HG03135 (cell line): ENCODE measurements at regions not wholly inside any gene's neighbourhood (a gene's known extent, or its start where the extent isn't known, plus 50 kb on each side); places are given as distances from the start of the nearest gene placed in this dataset.
"Not testable (repeated sequence)": the region's sequence is repeated elsewhere in the genome, so short reads cannot be mapped to it uniquely, and the experiment has no call there.

ENCODE experiments used
- ATAC-seq: cut with Tn5 transposase; IDR thresholded peaks from one replicate; pipeline ENCODE4 v1.9.1; 2021; ENCODE audit warnings: mild to moderate bottlenecking, moderate library complexity; ENCODE audit not compliant: unreplicated experiment

GRCh38 chr9:105021917-105022316, 94.0 kb upstream of the ABCA1 start:
- ATAC-seq: no peak

DNA sequence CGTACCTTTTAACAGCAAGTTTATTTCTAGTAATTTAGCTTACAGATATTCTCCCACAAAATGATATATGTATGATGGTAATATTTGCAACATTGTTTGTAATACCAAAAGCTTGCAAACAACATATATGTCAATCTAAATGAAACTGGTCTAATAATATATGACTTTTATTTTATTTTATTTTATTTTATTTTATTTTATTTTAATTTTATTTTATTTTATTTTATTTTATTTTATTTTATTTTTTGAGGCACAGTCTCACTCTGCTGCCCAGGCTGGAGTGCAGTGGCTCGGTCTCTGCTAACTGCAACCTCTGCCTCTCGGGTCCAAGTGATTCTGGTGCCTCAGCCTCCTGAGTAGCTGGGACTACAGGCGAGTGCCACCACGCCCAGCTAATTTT, 94.6 kb upstream of the ABCA1 start:
- not testable (repeated sequence) for ATAC-seq

DNA sequence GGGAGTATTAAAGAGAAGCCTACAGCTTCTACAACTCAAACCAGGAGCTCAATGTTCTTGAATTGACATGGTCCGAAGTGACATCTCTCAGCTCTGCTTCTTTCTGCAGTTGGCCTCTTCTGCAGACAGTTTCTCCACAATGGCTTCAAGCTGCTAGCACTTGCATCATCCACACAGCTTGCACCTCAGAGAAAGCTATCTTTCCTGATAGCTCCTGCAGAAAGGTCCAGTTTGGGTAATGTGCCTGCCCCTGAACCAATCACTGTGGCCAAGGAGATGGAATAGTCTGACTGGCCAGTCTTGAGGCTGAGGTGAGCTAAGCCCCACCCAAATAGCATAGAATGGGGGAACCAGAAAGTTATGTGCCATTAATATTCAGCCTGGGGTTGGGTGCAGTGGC, 95.8 kb upstream of the ABCA1 start:
- no peak for ATAC-seq

DNA sequence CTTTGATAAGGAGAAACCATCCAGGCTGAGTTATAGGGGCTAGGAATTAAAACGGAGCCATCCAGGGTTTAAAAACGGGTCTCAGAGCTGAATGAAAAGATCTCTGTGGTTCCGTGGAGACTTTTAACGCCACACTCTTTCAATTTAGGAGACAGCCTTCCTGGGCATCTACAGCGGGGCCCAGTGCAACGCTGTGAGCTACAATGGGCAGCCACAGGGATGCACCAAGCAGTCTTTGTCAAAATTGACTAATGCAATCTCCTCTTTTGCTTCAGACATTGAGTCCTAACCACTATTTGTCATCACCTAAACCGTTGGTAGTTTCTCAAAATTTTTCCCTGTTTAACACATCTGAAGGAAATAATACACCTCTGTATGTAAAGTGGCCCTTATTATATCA, 96.6 kb upstream of the ABCA1 start:
- no peak for ATAC-seq

GRCh38 chr9:105026451-105026850, 98.5 kb upstream of the ABCA1 start:
- no peak for ATAC-seq

DNA sequence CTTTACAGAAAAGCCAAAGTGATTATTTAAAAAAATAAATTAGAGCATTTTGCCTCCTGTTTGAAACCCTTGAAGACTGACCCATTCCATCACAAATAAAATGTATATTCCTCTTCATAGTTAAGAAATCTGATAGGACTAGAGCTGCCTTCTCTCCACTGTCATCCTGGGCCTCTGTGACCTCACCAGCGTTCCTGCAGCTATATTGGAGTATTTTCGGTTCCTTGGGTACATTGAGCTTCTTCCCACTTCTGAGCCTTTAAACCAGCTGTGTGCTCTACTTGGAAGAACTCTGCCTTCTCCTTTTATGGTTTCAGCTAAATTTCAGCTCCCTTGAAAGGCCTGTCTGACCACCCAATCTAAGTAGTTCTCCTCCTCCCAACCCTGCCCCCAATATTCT, 99.1 kb upstream of the ABCA1 start:
- no peak for ATAC-seq

GRCh38 chr9:105030285-105030684, 102.3 kb upstream of the ABCA1 start:
- no peak for ATAC-seq

DNA sequence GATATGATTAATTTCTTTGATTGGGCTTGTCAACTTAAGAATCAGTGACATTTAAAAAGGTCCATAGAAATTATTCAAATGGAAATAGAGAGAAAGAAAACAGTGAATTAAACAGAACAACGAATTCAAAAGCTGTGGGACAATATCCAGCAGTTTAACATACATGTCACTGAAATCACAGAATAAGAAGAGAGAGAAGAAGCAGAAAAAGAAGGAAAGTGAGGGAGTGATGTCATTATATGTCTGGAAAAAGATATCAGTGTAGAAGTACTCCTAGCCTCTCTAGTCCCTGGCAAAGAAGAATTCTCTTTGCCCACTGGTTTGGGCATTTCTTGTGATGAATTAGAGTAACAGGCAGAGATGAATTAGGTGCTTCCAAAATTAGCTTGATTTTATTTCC, 109.2 kb upstream of the ABCA1 start:
- no peak for ATAC-seq

GRCh38 chr9:105038051-105038450, 110.1 kb upstream of the ABCA1 start:
- ATAC-seq: no peak

DNA sequence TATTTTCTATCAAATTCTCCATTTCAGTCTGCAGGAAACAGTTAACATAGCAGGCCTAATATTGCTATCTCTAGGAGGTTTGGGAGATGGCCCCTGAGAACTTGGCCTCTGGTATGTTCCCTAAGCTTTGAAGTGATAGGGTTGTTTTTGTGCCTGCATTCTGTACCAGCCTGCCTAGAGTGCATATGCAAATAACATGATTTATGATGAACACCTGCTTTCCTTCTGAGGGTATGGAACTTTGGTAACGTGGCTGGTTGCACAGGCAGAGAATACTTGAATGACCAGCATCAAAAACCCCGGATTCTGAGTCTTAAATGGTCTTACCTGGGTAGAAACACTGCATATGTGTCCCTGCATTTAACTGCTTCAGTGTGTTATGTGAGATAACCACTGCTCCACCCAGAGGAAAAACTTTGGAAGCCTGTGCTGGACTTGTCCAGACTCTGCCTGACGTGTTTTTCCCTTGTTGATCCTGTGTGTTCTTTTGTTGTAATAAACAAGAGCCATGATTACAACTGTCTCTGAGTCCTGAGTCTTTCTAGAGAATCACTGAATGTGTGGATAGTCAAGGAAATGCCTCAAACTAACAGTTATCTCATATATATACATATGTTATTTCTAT, 111.3 kb upstream of the ABCA1 start:
- ATAC-seq: no peak

- no peak for ATAC-seq
Observed at GRCh38 chr9:105043370-105043936, 115.5 kb upstream of the ABCA1 start.

GRCh38 chr9:105044518-105044917, 116.6 kb upstream of the ABCA1 start:
- ATAC-seq: no peak

- ATAC-seq: no peak
Observed at GRCh38 chr9:105046907-105047741, 119.2 kb upstream of the ABCA1 start.

- ATAC-seq: no peak
Observed at GRCh38 chr9:105047742-105048041, 119.7 kb upstream of the ABCA1 start.

DNA sequence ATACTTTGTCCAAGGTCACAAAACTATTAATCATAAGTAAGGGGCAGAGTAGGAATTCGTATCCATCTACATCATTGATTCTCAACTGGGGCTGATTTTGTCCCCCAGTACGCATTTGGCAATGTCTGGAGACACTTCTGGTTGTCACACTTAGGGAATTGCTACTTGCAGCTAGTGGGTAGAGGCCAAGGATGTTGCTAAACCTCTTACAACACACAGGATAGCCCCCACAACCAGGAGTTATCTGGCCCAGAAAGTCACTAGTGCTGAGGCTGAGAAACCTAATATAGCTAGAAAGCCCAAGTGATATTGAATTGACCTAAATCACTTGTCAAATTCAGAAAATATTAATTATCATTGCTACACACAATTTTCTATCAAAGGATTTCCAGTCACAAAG, 120.4 kb upstream of the ABCA1 start:
- ATAC-seq: no peak

DNA sequence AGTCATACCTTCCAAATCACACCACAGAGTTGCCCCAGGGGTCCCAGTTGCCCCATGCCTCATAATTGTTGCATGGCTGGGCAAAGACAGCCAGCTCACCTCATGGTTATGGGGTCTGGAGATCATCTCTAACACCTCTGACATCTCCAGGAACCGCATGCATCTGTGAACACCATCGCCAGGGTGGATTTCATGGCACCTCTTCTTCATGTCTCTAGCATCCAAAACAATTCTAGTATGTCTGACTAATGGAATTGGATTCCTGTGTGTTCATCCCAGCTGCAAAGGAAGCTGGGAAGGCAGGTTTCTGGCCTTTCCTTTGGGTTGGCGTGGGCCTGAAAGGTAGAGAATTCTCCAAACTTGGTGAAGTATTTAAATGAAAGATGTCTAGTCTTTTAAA, 122.3 kb upstream of the ABCA1 start:
- ATAC-seq: no peak

DNA sequence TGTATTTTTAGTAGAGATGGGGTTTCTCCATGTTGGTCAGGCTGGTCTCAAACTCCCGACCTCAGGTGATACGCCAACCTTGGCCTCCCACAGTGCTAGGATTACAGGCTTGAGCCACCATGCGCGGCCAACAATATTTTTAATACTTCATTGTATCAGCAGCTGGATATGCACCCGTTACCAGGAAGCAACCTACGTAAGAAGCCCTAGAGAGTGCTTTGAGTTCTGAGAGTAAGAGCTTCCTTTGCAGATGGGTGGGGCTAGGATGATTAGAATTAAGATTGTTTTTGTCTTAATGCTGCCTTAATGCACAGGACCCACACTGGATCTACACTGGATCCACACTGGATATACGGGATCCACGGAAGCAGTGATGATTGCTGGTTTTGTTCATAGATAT, 123.9 kb upstream of the ABCA1 start:
- ATAC-seq: no peak

- ATAC-seq: no peak
Observed at GRCh38 chr9:105052346-105052745, 124.4 kb upstream of the ABCA1 start.

GRCh38 chr9:105053209-105053652, 125.3 kb upstream of the ABCA1 start:
- no peak for ATAC-seq

DNA sequence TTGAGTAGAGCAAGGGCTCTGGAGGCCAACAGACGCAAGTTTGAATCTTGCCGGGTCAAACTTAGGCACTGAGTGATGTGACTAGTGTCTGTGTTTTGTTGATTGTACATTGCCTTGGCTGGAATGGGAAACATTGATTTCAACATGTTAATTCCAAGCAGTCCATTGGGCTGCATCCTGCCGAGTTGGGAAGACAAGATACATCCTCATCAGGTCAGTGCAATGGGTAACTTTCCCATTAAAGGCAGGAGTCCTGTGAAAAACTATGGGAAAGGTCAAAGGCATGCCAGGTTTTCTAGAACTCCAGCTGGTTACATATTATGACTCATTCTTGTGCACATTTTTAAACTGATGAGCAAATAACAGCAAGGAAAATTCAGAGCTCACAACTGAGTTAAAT, 126.5 kb upstream of the ABCA1 start:
- no peak for ATAC-seq

DNA sequence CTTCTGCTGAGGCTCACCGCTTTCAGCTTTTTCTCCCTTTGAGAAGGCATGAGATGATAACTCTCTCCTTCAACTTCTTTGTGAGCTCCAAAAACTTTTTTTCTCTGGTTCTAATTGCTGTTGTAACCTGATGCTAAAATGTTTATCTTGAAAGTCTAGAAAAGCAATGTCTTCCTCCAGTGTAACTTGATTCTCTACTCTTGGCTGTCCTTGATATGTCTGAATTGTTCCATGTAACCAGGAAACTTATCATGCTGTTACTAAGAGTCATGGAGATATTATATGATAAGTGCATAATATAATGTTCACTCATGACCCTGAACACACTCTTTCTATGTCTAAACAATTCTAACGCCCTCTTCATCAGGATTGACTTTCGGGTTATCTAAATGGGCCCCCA, 128.0 kb upstream of the ABCA1 start:
- ATAC-seq: no peak

DNA sequence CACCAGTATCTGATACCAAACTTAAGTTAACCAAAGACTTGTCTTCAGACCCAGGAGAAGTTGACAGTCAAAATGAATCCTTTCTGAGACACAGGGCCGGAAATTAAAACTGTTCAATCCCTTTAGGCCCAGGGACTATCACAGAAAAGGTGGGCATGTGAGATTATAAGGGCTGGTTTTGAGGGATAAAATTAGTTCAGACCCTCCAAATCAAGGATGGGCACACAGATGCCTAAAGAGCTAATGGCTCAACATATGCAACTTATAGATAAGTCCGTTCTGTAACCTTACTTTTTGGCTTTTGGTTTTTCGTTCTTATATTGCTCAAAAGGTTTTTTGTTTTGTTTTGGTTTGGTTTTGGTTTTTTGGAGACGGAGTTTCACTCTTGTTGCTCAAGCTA, 129.6 kb upstream of the ABCA1 start:
- no peak for ATAC-seq
